ENCODE measurements at regions not wholly inside any gene's neighbourhood (a gene's known extent, or its start where the extent isn't known, plus 50 kb on each side); places are given as distances from the start of the nearest gene placed in this dataset.

- peak; percentile 92 for TF ChIP-seq ATF2 (IDR thresholded peaks at IDR 0.05; ENCODE audit: low read length)
- peak; percentile 61; the same call in 1 of the 2 replicates for TF ChIP-seq RUNX3 (IDR thresholded peaks at IDR 0.05; ENCODE audit: low read length)
- TF ChIP-seq SKIL (IDR thresholded peaks at IDR 0.05; ENCODE audit: low read depth, poor library complexity, severe bottlenecking), result no peak
- no peak for TF ChIP-seq USF1 (IDR thresholded peaks at IDR 0.05; ENCODE audit: borderline replicate concordance, extremely low read length, insufficient read depth, low read depth, low read length)
- no peak for TF ChIP-seq SIN3A (IDR thresholded peaks at IDR 0.05; ENCODE audit: low read depth, low read length)
- TF ChIP-seq BHLHE40 (IDR thresholded peaks at IDR 0.05; ENCODE audit: borderline replicate concordance in 1 of 2, low read depth in 2 of 2, low read length in 1 of 2), result 0 out of 4 replicates have a peak, but pooled peaks of 1 of the 2 experiments have one; percentile 12
- TF ChIP-seq CREB1 (IDR thresholded peaks at IDR 0.05; ENCODE audit: low read depth), result peak; percentile 60; the same call in 1 of the 2 replicates
- TF ChIP-seq BCLAF1 (IDR thresholded peaks at IDR 0.05), result no peak
- no peak for TF ChIP-seq IRF3 (IDR thresholded peaks at IDR 0.05)
- TF ChIP-seq YY1 (IDR thresholded peaks at IDR 0.05; ENCODE audit: low read depth, low read length), result no peak
- TF ChIP-seq MXI1 (IDR thresholded peaks at IDR 0.05; ENCODE audit: low read depth, low read length), result no peak
- no peak for TF ChIP-seq STAT3 (IDR thresholded peaks at IDR 0.05; ENCODE audit: low read depth, low read length)
- no peak for TF ChIP-seq KDM1A (IDR thresholded peaks at IDR 0.05; ENCODE audit: borderline replicate concordance)
- TF ChIP-seq RELA (IDR thresholded peaks at IDR 0.05; ENCODE audit: borderline replicate concordance, partially characterized antibody), result no peak
- peak; percentile 33; the same call in 1 of the 2 replicates for TF ChIP-seq MLLT1 (IDR thresholded peaks at IDR 0.05)
- no peak for TF ChIP-seq PAX5 (IDR thresholded peaks at IDR 0.05; ENCODE audit: borderline replicate concordance, low read depth, low read length)
- TF ChIP-seq MEF2A (IDR thresholded peaks at IDR 0.05; ENCODE audit: insufficient read depth, low read depth, low read length), result no peak
- no peak for TF ChIP-seq ATF3 (IDR thresholded peaks at IDR 0.05; ENCODE audit: borderline replicate concordance, extremely low read depth, low read depth, low read length)
- TF ChIP-seq RAD51 (IDR thresholded peaks at IDR 0.05), result no peak
- peak; percentile 49 for TF ChIP-seq JUNB (IDR thresholded peaks at IDR 0.05)
- no peak for TF ChIP-seq CBFB (IDR thresholded peaks at IDR 0.05; ENCODE audit: low read depth)
Observed at GRCh38 chr7:84389242-84389641, 194.7 kb upstream of the SEMA3A start (continued).

Data from GM12878 (cell line).